ENCODE measurements at regions not wholly inside any gene's neighbourhood (a gene's known extent, or its start where the extent isn't known, plus 50 kb on each side); places are given as distances from the start of the nearest gene placed in this dataset.

DNA sequence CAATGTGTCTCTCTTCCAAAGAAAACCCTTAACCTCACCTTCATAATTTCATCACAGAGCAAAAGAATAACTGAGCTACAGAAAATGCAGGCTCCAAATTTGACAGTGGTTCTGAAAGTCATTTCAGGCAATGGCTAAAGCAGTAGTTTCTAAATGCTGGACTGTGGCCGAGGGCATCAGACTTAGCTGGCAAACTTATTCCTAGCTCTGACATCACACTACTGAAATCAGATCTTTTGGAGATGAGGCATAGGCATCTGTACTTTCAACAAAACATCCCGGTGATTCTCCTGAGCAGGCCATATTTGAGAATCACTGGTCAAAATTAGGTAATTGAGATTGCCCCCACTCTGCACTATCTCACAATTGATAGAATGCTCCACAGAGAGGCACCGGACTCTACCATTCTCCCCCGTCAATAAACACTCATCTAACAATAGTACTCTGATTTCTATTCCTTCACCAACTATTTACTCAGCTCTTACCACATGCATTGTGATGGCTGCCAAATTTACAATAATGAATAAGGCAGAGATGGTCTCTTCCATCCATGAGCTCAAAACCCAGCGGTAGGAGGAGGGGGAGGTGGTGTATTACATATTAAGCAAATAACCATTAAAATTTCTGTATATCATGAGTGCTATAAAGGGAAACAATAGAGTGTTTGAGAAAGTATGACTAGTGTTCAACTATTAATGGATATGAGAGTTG is 57.3 kb upstream of the SPRED1 start:
- no peaks in the 10 kb centered on the region for H3K36me3 ChIP-seq (ENCODE audit: control insufficient read depth in 2 of 3, insufficient read depth in 3 of 3, low read length in 3 of 3)
- no peak overlapping the region for H3K27ac ChIP-seq (ENCODE audit: low read depth in 2 of 2, low read length in 2 of 2)
- TF ChIP-seq, protein P1, sequence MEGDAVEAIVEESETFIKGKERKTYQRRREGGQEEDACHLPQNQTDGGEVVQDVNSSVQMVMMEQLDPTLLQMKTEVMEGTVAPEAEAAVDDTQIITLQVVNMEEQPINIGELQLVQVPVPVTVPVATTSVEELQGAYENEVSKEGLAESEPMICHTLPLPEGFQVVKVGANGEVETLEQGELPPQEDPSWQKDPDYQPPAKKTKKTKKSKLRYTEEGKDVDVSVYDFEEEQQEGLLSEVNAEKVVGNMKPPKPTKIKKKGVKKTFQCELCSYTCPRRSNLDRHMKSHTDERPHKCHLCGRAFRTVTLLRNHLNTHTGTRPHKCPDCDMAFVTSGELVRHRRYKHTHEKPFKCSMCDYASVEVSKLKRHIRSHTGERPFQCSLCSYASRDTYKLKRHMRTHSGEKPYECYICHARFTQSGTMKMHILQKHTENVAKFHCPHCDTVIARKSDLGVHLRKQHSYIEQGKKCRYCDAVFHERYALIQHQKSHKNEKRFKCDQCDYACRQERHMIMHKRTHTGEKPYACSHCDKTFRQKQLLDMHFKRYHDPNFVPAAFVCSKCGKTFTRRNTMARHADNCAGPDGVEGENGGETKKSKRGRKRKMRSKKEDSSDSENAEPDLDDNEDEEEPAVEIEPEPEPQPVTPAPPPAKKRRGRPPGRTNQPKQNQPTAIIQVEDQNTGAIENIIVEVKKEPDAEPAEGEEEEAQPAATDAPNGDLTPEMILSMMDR (IDR thresholded peaks at IDR 0.05; ENCODE audit: borderline replicate concordance, extremely low read depth, insufficient read depth) = no peak
- no peaks in the 10 kb centered on the region for H3K27me3 ChIP-seq (ENCODE audit: control insufficient read depth, insufficient read depth, low read length)
- no peak for DNase-seq
- no peaks in the 10 kb centered on the region for H3K9me3 ChIP-seq (ENCODE audit: control insufficient read depth in 2 of 3, insufficient read depth in 1 of 3, low read length in 3 of 3)
- no peak overlapping the region for H3K9ac ChIP-seq (ENCODE audit: low read length in 3 of 3)
- no peaks in the 10 kb centered on the region for H3K4me1 ChIP-seq (ENCODE audit: control insufficient read depth in 2 of 3, insufficient read depth in 2 of 3, low read depth in 1 of 3, low read length in 3 of 3)
- no peak overlapping the region for H3K4me3 ChIP-seq (ENCODE audit: low read length in 3 of 3)
- FAIRE-seq = no peak
- intact Hi-C loops (cut with DNase I) = no loop called here

DNA sequence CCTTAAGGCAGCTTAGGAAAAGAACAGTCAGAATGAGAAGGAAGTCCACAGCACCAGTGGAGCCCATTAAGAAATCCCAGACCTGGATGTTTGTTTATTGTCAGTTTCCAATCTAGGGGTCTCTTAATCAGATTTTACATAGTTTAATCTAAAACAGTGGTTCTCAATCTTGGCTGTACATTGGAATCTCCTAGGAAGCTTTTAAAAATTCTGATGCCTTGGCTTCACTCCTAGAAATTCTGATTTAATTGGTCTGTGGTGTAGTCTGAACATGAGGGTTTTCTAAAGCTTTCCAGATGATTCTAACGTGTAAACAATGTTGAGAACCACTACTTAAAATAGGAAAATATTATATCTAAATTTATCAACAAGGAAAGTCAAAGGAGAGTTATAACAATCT is 56.6 kb upstream of the SPRED1 start:
- DNase-seq (peak in 1 of 5 donors; percentile 9), FAIRE-seq (no peak)
- Histone ChIP-seq H3K36me3 (ENCODE audit: control insufficient read depth in 2 of 3, insufficient read depth in 3 of 3, low read length in 3 of 3) (no peaks in the 10 kb centered on the region), H3K9me3 (ENCODE audit: control insufficient read depth in 2 of 3, insufficient read depth in 1 of 3, low read length in 3 of 3) (no peaks in the 10 kb centered on the region), H3K27ac (ENCODE audit: low read depth in 2 of 2, low read length in 2 of 2) (no peak overlapping the region), H3K4me1 (ENCODE audit: control insufficient read depth in 2 of 3, insufficient read depth in 2 of 3, low read depth in 1 of 3, low read length in 3 of 3) (no peaks in the 10 kb centered on the region), H3K27me3 (ENCODE audit: control insufficient read depth, insufficient read depth, low read length) (no peaks in the 10 kb centered on the region), H3K9ac (ENCODE audit: low read length in 3 of 3) (no peak overlapping the region), H3K4me3 (ENCODE audit: low read length in 3 of 3) (no peak overlapping the region)
- intact Hi-C loops (cut with DNase I) = no loop called here
- TF ChIP-seq, protein P1 (IDR thresholded peaks at IDR 0.05; ENCODE audit: borderline replicate concordance, extremely low read depth, insufficient read depth) = no peak

DNA sequence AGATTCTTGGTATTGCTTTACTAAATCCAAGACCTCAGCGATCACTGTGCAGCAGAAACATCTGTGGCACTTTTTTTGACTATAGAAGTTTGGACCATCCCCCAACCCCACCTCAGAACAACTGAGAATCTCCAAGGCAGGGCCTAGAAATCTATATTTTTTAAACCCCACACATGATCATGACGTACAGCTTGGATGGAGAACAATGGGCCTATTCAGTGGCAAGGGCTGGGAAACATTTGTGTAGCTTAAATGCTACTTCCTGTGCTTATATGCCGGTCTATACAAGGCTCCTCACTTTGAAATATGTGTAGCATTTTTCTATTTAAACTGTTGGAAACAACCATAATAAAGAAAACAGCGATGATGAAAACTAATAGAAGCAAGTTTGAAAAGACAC is 55.1 kb upstream of the SPRED1 start:
- no peak overlapping the region for H3K27ac ChIP-seq (ENCODE audit: low read depth in 2 of 2, low read length in 2 of 2)
- intact Hi-C loops (cut with DNase I) = no loop called here
- FAIRE-seq = no peak

More for the DNA sequence above, 55.1 kb upstream of the SPRED1 start:
- Histone ChIP-seq H3K27me3 (ENCODE audit: control insufficient read depth, insufficient read depth, low read length) (no peaks in the 10 kb centered on the region), H3K9me3 (ENCODE audit: control insufficient read depth in 2 of 3, insufficient read depth in 1 of 3, low read length in 3 of 3) (no peaks in the 10 kb centered on the region), H3K4me3 (ENCODE audit: low read length in 3 of 3) (no peak overlapping the region), H3K36me3 (ENCODE audit: control insufficient read depth in 2 of 3, insufficient read depth in 3 of 3, low read length in 3 of 3) (no peaks in the 10 kb centered on the region), H3K9ac (ENCODE audit: low read length in 3 of 3) (no peak overlapping the region), H3K4me1 (ENCODE audit: control insufficient read depth in 2 of 3, insufficient read depth in 2 of 3, low read depth in 1 of 3, low read length in 3 of 3) (no peaks in the 10 kb centered on the region)
- TF ChIP-seq, protein P1 (IDR thresholded peaks at IDR 0.05; ENCODE audit: borderline replicate concordance, extremely low read depth, insufficient read depth) = no peak
- no peak for DNase-seq
